ENCODE measurements at regions not wholly inside any gene's neighbourhood (a gene's known extent, or its start where the extent isn't known, plus 50 kb on each side); places are given as distances from the start of the nearest gene placed in this dataset.

GRCh38 chr2:45300026-45300750 is 290.9 kb upstream of the SIX2 start:
- DNase-seq = no peak

DNA sequence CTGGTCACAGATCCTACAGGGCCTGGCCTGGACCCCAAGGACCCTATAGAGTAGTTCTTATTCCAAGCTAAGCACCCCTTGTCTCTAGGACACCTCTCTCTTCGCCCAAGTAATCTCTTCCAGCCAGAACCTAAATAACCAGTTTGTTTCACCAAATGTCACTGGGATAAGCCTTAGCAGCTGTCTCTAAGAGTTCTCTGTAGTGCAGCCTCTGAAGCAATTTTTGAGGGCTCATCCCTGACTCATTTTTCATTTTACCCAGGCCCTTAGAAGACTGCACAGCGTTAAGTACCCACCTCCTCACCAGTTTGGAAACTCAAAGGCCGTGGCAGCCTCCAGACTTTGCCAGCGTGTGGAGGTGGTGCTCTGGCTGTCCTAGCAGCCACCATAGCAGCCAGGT is 290.1 kb upstream of the SIX2 start:
- no peak for DNase-seq

GRCh38 chr2:45293182-45293581 is 283.9 kb upstream of the SIX2 start:
- DNase-seq = no peak

- DNase-seq = no peak
Measured at GRCh38 chr2:45291296-45291701, 282.0 kb upstream of the SIX2 start.

DNA sequence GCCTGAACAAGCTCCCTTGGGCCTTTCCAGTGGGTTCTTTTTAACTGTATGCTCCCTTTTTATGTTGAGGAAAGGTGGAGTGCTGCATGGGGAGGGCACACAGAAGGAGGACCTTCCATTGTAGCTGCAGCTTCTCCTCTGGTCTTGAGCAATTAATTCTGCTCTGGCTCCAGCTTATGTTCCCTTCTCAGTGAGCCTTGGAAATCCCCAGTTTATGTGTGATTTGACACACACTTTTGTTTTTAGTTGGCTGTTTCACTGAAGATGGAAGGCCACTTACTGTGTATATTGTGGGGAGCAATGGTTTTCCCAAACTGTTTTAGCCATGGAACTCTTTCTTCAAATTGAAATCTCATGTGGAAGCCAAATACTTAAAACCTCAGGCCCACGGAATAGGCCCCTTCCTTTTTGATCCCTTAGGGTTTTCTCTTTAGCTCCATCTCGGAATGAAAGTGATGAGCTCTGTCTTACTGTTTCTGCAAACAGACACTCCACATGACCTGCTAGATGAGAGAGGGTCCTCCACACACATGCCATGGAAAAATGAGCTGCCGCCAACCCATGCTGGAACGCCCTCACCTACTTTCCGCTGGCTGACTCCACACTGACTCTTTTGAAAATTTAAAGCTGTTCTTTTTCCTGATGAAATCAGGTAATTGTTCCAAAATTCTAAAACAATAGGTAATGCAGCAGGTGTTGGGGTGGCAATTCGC is 280.9 kb upstream of the SIX2 start:
- peak in 1 of 2 experiments; percentile 21 for DNase-seq

GRCh38 chr2:45288532-45289417 is 279.5 kb upstream of the SIX2 start:
- DNase-seq = no peak

- no peak for DNase-seq
Measured at GRCh38 chr2:45287045-45287444, 277.8 kb upstream of the SIX2 start.

GRCh38 chr2:45285771-45286390 is 276.6 kb upstream of the SIX2 start:
- no peak for DNase-seq

DNA sequence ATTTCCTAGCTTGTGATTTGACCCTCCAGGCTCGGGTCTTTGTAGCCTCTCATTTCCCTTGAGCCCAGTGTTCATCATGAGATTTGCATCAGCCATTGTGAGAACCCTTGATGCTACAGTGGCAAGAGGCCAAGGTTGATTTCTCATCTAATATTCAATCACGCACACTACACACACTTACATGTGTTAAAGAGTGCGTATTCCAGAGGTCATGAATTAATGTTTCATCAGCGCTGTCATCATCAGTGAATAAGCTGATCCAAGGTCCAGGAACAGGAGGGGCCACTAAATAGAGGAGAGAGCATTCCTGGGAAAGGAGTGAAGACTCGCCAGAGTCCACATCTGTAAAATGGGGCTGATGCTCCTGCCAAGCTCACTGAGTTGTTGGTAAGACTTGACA is 276.1 kb upstream of the SIX2 start:
- no peak for DNase-seq

GRCh38 chr2:45284621-45284995 is 275.4 kb upstream of the SIX2 start:
- no peak for DNase-seq

DNA sequence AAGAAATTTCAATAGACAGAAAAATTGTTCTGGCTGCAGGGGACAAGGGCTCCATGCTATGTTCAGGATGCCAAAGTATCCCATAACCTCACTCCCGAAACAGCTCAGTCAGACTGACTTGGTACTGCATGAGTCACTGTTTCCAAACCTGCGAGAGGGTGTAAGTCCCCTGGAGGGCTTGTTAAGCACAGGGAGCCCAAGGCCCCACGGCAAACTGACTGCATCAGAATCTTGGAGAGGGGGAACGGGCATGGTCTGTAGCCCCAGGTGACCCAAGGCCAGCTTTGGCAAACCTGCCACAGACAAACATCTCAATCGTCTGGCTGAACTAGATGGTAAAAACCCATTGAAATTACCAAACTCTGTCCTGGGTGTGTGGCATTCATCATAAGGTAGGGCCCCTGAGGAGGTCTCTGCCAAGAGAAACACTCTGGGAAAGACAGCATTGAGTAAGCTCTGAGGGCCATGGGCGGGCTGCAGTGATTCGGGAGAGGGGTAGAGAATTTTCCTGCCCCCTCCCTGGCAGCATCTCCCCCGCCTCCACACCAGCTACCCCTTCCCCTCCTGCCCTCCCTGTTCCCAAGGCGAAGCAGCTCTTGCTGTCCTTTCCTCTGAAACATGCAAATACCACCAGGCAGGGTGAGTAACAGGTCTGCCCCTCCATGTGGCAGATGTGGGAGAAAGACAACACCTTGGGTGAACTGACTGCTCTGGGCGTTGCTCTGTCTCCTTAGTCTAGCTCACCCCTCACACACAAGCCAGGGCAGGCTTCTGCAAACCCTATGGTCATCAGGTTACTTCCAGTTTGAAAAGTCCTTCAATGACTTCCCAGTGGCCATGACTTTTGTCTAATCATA is 274.7 kb upstream of the SIX2 start:
- DNase-seq = no peak

DNA sequence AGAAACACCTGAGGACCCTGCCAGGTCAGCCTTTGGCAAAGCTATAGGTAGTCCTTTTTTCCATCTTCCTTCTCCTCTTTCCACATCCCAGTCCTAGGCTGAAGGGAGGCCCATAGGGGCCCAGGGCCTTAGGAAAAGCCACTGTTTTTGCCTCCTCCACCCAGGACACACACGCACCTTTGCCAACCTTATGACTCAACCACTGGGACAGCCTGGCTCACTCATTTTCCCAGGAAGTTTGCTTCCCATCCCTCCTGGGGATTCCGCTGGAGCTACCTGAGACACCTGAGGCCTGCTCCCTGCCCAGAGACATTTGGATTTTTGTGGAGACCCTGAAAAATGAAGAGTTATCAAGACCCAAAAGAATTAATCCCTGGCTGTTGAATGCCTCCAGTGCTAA is 273.4 kb upstream of the SIX2 start:
- DNase-seq = no peak

- no peak for DNase-seq
Measured at GRCh38 chr2:45281311-45281710, 272.1 kb upstream of the SIX2 start.

GRCh38 chr2:45280794-45281193 is 271.5 kb upstream of the SIX2 start:
- no peak for DNase-seq

DNA sequence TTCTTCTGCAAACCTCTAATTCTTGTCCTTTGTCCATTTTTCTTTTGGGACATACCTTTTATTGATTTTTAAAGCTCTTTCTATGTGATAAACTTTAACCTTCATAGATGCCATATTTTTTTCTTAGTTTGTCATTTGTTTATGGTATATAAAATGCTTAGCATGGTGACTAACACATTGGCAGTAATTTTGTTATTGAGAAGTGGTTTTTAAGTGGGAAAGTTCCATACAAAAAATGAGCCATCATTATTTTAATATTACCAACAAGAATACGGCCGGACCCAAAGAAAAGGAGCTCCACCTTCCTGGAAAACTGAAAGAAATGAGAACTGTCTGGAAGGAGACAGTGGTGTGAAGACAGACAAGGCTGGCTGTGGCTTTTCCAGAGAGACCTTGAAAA is 270.1 kb upstream of the SIX2 start:
- no peak for DNase-seq

- DNase-seq = no peak
Measured at GRCh38 chr2:45278365-45279078, 269.3 kb upstream of the SIX2 start.

DNA sequence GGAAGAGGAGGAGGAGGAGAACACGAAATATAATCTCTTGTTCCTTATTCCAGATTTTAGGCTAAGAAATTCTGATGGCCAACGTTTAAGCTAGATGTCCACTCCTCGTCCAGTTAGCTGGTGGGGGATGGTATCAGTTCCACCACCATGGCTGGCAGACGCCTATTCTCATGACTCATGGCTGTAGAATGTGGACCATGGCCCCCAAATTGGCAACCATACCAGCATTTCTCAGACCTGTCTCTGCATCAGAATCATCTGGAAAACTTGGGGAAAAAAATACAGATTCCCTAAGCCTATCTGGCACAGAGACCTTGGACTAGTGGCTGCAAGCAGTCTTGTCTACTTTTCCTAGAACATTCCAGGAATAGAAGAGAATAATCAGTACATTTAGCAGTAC is 267.7 kb upstream of the SIX2 start:
- no peak for DNase-seq

DNA sequence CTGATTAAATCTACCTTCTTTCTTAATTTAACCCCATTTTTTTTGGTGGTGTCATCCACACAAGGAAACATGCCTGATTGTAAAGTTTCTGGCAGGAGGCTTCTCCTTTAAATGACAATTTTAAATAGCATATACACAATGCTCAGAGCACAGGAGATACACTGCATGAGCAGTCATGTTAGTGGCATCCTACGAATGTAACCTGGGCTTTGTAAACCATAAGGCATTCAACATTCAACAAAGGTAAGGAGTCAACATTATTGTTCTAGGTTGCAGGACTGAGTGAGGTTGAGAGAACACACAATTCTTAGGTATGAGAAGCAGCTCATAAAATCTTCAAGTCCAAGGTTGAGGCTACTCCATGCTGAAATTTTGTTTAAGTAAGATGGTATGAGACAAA is 266.6 kb upstream of the SIX2 start:
- no peak for DNase-seq

DNA sequence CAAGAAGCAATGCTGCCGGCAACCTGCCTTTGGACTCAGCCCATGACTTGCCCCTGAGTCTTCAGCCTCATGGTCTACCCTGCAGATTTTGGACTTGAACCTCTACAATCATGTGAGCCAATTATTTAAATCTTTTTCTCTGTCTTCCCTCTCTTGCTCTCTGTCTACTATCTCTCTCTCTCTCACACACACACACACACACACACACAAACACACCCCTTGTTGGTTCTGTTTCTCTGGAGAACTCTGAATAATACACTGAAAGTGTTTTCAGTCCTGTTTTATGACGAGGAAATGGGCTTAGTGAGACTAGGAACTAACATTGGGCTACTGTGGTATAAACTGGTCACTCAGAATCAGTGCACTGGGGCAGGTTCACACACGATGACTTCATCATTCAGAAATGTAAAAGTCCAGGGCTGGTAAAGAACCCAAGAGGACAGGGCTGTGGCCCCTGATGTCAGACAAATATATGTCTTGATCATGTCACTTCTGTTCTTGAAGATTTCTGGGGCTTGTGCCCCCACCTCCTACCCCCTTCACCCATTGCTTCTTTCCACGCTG is 266.1 kb upstream of the SIX2 start:
- no peak for DNase-seq

- no peak for DNase-seq
Measured at GRCh38 chr2:45274250-45274926, 265.1 kb upstream of the SIX2 start.
